Lower leg skin (tissue), 3 donors: ENCODE measurements at regions not wholly inside any gene's neighbourhood (a gene's known extent, or its start where the extent isn't known, plus 50 kb on each side); places are given as distances from the start of the nearest gene placed in this dataset.

Experiments
- CTCF ChIP-seq, 3 donors: fragments of 450-650 bp; IDR thresholded peaks; one replicate each; pipeline ENCODE4 v1.5.1; 2016; ENCODE audit warnings: antibody characterized with exemption in 3 of 3, mild to moderate bottlenecking in 3 of 3, moderate library complexity in 2 of 3
- POLR2A ChIP-seq, 2 donors: fragments of 450-650 bp; IDR thresholded peaks; one replicate each; pipeline ENCODE4 v1.6.1; 2016 to 2017; ENCODE audit warnings: antibody characterized with exemption in 2 of 2, mild to moderate bottlenecking in 1 of 2, moderate library complexity in 1 of 2

- TF ChIP-seq CTCF (IDR thresholded peaks at IDR 0.05) (no peak), POLR2A (IDR thresholded peaks at IDR 0.05) (no peak)
Observed at GRCh38 chr13:73995736-73996135, 138.5 kb downstream of the KLF12 start.
